ENCODE measurements at regions not wholly inside any gene's neighbourhood (a gene's known extent, or its start where the extent isn't known, plus 50 kb on each side); places are given as distances from the start of the nearest gene placed in this dataset.
A peak's percentile ranks its signal among the peaks of the same experiment; 100 is the strongest.

DNA sequence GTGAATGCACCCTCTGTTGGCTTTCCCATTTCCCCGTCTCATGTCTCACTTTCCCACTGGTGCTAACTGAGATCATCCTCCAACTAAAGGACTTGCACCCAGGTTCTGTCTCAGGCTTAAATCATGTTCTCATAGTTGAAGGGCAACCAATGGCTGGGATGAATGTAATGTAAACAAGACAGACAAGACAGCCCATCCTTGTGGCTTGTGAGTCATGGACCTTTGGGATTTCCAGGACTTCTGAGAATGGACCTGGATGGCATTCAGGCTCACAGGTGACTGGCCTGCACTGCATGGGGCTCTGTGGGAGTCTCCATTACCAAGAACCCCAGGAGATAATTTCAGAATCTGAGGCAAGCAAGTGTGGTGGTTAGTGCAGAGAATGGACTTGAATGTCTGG lies 347.5 kb downstream of the HAPSTR1 start (continued):
- TF ChIP-seq, protein P1, sequence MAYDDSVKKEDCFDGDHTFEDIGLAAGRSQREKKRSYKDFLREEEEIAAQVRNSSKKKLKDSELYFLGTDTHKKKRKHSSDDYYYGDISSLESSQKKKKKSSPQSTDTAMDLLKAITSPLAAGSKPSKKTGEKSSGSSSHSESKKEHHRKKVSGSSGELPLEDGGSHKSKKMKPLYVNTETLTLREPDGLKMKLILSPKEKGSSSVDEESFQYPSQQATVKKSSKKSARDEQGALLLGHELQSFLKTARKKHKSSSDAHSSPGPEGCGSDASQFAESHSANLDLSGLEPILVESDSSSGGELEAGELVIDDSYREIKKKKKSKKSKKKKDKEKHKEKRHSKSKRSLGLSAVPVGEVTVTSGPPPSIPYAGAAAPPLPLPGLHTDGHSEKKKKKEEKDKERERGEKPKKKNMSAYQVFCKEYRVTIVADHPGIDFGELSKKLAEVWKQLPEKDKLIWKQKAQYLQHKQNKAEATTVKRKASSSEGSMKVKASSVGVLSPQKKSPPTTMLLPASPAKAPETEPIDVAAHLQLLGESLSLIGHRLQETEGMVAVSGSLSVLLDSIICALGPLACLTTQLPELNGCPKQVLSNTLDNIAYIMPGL (CRISPR knock-in tag; IDR thresholded peaks at IDR 0.05): no peak
- TF ChIP-seq, protein P2, sequence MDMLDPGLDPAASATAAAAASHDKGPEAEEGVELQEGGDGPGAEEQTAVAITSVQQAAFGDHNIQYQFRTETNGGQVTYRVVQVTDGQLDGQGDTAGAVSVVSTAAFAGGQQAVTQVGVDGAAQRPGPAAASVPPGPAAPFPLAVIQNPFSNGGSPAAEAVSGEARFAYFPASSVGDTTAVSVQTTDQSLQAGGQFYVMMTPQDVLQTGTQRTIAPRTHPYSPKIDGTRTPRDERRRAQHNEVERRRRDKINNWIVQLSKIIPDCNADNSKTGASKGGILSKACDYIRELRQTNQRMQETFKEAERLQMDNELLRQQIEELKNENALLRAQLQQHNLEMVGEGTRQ (CRISPR knock-in tag; IDR thresholded peaks at IDR 0.05): no peak
- TF ChIP-seq, protein P3, sequence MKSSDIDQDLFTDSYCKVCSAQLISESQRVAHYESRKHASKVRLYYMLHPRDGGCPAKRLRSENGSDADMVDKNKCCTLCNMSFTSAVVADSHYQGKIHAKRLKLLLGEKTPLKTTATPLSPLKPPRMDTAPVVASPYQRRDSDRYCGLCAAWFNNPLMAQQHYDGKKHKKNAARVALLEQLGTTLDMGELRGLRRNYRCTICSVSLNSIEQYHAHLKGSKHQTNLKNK (CRISPR knock-in tag; IDR thresholded peaks at IDR 0.05): no peak
- no peak for TF ChIP-seq CBFB (CRISPR knock-in tag; IDR thresholded peaks at IDR 0.05; ENCODE audit: low read depth)
- TF ChIP-seq, protein P4, sequence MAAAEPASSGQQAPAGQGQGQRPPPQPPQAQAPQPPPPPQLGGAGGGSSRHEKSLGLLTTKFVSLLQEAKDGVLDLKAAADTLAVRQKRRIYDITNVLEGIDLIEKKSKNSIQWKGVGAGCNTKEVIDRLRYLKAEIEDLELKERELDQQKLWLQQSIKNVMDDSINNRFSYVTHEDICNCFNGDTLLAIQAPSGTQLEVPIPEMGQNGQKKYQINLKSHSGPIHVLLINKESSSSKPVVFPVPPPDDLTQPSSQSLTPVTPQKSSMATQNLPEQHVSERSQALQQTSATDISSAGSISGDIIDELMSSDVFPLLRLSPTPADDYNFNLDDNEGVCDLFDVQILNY (CRISPR knock-in tag; IDR thresholded peaks at IDR 0.05): no peak

DNA sequence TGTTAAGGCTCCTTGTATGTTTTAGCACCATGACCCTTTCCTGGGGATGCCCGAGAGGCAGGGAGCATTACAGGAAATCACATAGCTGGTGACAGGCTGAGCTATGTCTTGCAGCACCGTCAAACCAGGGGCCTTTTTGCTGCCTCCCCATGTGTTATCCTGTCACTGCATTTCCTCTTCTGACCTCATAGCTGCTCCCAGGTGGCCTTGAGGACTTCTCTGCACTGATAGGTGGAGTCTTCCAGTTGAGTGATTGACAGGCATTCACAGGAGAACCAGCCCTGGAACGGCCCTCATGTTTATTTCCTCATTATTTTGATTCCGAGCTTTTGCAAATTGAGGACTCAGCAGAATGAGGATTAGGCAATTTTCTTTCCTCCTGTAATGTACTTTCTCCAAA lies 349.6 kb downstream of the HAPSTR1 start:
- DNase-seq (ENCODE audit: low spot score): no peak
- CTCF ChIA-PET: interaction anchor here (1.0 to 1.6 kb wide), 3 partner anchors 185 to 740 kb away, joined by 3 to 7 read pairs (median 6); no protein-coding TSS in a partner anchor
- H3K27me3 Mint-ChIP-seq (ENCODE audit: low read depth): no peaks in the 10 kb centered on the region
- POLR2A ChIA-PET: no interaction called here
- no peak overlapping the region for H3K27ac Mint-ChIP-seq
- H3K4me1 Mint-ChIP-seq: peaks cover 49% of the 10 kb centered on the region
- H3K9me3 Mint-ChIP-seq: peaks cover 20% of the 10 kb centered on the region
- TF ChIP-seq JUN (CRISPR knock-in tag; IDR thresholded peaks at IDR 0.05): no peak
- TF ChIP-seq ZBTB21 (CRISPR knock-in tag; IDR thresholded peaks at IDR 0.05; ENCODE audit: borderline replicate concordance): 0 out of 2 replicates have a peak, but pooled peaks have one; percentile 23
- TF ChIP-seq, protein P5, sequence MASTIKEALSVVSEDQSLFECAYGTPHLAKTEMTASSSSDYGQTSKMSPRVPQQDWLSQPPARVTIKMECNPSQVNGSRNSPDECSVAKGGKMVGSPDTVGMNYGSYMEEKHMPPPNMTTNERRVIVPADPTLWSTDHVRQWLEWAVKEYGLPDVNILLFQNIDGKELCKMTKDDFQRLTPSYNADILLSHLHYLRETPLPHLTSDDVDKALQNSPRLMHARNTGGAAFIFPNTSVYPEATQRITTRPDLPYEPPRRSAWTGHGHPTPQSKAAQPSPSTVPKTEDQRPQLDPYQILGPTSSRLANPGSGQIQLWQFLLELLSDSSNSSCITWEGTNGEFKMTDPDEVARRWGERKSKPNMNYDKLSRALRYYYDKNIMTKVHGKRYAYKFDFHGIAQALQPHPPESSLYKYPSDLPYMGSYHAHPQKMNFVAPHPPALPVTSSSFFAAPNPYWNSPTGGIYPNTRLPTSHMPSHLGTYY (CRISPR knock-in tag; IDR thresholded peaks at IDR 0.05): no peak
- TF ChIP-seq NR2C2 (CRISPR knock-in tag; IDR thresholded peaks at IDR 0.05): no peak
- no peak for TF ChIP-seq USF1 (CRISPR knock-in tag; IDR thresholded peaks at IDR 0.05)
- no peak for TF ChIP-seq MLX (CRISPR knock-in tag; IDR thresholded peaks at IDR 0.05)
- ATAC-seq: peak; percentile 58
- no peak overlapping the region for H3K4me3 Mint-ChIP-seq
- H3K36me3 Mint-ChIP-seq: peaks cover 7% of the 10 kb centered on the region

- POLR2A ChIA-PET: no interaction called here
- peaks cover 52% of the 10 kb centered on the region for H3K4me1 Mint-ChIP-seq
- H3K27me3 Mint-ChIP-seq (ENCODE audit: low read depth): no peaks in the 10 kb centered on the region
- peak overlapping the region; percentile 72 for H3K27ac Mint-ChIP-seq
- DNase-seq (ENCODE audit: low spot score): no peak
- CTCF ChIA-PET: interaction anchor here (1.1 kb wide), 1 partner anchor 737 kb away, joined by 3 read pairs; no protein-coding TSS in a partner anchor
- no peaks in the 10 kb centered on the region for H3K36me3 Mint-ChIP-seq
- H3K4me3 Mint-ChIP-seq: no peak overlapping the region
- no peaks in the 10 kb centered on the region for H3K9me3 Mint-ChIP-seq
- ATAC-seq: peak; percentile 40
- TF ChIP-seq JUN (CRISPR knock-in tag; IDR thresholded peaks at IDR 0.05): no peak
- 0 out of 2 replicates have a peak, but pooled peaks have one; percentile 19 for TF ChIP-seq ZNF423 (CRISPR knock-in tag; IDR thresholded peaks at IDR 0.05)
- no peak for TF ChIP-seq TEAD4 (CRISPR knock-in tag; IDR thresholded peaks at IDR 0.05)
- TF ChIP-seq, protein P5 (CRISPR knock-in tag; IDR thresholded peaks at IDR 0.05): peak; percentile 57; the same call in 1 of the 2 replicates
- TF ChIP-seq, protein P6, sequence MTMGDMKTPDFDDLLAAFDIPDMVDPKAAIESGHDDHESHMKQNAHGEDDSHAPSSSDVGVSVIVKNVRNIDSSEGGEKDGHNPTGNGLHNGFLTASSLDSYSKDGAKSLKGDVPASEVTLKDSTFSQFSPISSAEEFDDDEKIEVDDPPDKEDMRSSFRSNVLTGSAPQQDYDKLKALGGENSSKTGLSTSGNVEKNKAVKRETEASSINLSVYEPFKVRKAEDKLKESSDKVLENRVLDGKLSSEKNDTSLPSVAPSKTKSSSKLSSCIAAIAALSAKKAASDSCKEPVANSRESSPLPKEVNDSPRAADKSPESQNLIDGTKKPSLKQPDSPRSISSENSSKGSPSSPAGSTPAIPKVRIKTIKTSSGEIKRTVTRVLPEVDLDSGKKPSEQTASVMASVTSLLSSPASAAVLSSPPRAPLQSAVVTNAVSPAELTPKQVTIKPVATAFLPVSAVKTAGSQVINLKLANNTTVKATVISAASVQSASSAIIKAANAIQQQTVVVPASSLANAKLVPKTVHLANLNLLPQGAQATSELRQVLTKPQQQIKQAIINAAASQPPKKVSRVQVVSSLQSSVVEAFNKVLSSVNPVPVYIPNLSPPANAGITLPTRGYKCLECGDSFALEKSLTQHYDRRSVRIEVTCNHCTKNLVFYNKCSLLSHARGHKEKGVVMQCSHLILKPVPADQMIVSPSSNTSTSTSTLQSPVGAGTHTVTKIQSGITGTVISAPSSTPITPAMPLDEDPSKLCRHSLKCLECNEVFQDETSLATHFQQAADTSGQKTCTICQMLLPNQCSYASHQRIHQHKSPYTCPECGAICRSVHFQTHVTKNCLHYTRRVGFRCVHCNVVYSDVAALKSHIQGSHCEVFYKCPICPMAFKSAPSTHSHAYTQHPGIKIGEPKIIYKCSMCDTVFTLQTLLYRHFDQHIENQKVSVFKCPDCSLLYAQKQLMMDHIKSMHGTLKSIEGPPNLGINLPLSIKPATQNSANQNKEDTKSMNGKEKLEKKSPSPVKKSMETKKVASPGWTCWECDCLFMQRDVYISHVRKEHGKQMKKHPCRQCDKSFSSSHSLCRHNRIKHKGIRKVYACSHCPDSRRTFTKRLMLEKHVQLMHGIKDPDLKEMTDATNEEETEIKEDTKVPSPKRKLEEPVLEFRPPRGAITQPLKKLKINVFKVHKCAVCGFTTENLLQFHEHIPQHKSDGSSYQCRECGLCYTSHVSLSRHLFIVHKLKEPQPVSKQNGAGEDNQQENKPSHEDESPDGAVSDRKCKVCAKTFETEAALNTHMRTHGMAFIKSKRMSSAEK (CRISPR knock-in tag; IDR thresholded peaks at IDR 0.05; ENCODE audit: borderline replicate concordance): no peak
- TF ChIP-seq IRF2 (CRISPR knock-in tag; IDR thresholded peaks at IDR 0.05; ENCODE audit: borderline replicate concordance, low read depth): no peak
- no peak for TF ChIP-seq MLX (CRISPR knock-in tag; IDR thresholded peaks at IDR 0.05)
Observed at GRCh38 chr16:9443864-9444263, 352.4 kb downstream of the HAPSTR1 start.

Measured in WTC11 (cell line).